GM18867 (cell line): ENCODE measurements at regions not wholly inside any gene's neighbourhood (a gene's known extent, or its start where the extent isn't known, plus 50 kb on each side); places are given as distances from the start of the nearest gene placed in this dataset.
"Not testable (repeated sequence)": the region's sequence is repeated elsewhere in the genome, so short reads cannot be mapped to it uniquely, and the experiment has no call there.

ENCODE experiments used
- ATAC-seq: cut with Tn5 transposase; IDR thresholded peaks from one replicate; pipeline ENCODE4 v1.9.1; 2021; ENCODE audit warnings: mild to moderate bottlenecking, moderate library complexity; ENCODE audit not compliant: unreplicated experiment

DNA sequence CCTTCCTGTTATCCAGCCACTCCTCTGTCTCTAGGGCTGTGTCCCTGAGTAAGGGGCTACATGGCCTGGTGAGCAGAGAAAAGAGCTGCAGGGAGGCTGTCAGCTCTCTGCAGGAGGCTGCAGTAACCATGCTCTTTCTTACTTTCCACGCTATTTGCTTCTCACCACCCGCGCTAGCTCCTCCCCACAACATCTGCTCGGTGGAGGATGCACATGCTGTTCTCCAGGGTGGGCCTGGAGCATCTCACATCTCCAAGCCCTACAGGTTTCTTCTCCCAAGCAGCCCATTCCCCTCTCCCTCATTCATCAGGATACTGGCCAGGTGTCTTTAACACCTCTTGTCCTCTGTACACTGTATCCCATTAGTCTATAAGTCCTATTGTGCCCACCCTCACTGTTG is 103.8 kb downstream of the IER5 start:
- ATAC-seq, result no peak

- no peak for ATAC-seq
These were observed 114.6 kb downstream of the IER5 start for GRCh38 chr1:181202986-181203555.

DNA sequence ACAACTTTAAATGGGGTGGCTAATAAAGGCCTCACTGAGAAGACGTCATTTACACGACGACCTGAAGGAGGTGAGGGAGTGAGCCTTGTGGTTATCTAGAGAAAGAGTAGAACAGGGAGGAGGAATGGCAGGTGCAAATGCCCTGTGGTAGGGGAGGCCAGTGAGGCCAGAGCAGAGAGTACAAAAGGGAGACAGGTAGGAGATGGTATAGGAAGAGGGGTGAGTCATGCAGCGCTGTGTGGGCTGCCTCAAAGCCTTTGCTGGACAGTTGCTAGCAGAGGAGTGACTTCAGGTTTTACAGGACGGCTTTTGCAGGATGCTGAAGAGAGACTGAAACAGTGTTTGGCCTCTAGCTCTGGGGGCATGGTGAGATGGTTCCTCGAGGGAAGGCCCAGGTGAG is 116.0 kb downstream of the IER5 start:
- ATAC-seq, result no peak

DNA sequence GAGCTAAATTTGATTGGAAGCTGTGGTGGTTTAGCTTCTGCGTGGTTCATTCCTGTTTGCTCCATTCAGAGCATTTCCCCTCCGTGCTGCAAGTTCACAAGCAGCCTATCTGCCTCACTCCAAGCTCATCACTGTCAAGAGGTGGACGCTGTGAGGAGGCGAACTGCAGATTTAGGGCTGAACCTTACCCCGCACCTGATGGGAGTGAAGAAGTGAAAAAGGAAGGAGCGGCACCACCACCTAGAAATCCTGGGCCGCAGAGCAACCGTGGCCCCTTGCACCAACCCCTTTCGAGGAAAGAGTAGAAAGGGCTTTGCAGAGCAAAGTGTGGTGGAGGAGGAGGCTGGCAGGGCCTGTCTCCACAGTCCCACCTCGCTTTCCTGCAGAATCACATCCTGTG is 117.4 kb downstream of the IER5 start:
- no peak for ATAC-seq

GRCh38 chr1:181206513-181206912 is 118.0 kb downstream of the IER5 start:
- no peak for ATAC-seq

DNA sequence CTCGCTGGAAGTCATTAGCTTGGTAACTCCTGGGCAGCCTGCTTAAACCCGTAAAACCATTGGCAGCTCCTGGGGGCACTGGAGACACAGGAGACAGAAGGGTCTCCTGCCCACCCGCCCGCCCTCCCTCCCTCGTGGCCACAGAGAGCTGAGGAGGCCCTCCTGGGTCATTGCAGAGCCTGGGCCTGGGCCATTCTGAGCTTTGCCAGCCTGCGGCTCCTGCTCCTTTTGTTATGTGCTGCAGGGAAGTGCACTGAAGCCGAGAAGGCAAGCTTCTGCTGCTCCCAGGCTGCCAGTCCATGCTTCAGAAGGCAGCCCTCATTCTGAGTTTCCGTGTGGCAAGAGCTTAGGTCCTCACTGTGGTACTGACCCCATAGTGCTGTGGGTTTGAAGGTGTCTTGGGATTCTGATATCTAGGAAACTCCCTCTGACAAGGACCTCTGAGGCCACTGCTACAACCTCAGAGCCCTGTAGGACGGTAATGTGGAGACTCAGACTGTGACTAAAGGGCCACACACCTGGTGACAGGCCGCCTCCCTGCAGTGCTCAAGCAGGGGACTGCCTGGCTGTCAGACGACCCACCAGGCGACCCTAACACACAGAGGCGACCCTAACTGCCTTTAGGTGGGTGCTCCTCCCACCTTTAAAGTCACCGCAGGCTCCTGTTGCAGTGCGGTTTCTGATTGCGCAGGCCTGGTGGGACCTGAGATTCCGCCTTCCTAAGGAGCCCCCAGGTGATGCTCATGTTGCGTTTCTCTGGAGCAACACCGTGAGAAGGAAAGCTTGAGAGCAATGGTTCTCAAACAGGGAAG is 118.7 kb downstream of the IER5 start:
- no peak for ATAC-seq

DNA sequence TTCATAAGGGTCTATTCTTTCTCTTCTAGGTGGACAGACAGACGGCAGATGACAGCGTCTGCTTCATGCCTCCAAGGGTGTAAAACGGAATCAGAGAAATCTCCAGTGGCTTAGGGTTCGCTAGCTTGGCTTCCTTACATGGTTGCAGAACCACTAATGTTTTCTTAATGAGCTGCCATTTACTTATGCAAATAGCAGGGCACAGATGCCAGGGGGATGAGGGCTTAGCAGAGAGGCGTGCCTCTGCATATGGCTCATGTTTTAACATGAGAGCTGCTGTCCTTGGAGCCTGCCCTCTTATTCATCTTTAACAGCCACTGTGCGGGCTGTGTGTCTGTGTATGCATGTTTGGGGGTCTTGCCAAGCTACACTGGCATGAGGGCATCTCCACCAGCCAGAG is 119.6 kb downstream of the IER5 start:
- ATAC-seq, result no peak

DNA sequence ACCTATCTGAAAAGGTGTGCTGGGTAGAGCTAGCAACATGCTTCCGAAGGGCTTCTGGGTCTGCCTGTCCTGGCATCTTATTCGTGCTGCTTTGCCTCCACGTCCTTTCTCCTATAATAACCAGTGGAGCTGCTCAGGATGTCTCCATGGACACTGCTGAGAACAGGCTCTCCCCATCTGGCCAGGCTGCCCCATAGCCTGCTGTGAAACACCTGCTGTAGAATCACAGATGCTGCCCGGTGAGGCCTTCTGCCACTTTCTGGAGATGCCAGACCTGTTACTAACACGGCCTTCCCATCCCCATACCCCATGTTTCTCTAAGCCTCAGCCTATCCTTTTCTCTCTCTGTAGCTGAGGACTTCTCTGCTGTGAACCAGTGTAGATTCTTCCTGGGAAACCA is 120.5 kb downstream of the IER5 start:
- ATAC-seq, result no peak

DNA sequence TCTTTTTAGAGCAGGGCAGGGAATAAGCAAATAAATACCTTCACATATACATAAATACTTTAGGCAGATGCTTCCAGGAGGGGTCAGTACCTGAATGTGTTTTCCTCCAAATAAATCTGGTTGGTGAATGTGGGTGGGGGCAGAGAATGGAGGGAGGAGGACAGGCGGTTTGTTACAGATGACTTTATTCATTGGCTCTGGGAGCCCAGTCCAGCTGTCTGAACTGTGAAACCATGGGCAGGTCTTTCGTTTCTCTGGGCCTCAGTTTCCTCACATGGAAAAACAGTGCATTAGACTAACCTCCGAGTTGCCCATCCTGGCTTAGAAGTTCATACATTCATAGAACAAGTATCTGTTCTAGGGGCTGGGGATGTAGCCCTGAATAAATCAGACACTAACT is 124.6 kb downstream of the IER5 start:
- no peak for ATAC-seq

DNA sequence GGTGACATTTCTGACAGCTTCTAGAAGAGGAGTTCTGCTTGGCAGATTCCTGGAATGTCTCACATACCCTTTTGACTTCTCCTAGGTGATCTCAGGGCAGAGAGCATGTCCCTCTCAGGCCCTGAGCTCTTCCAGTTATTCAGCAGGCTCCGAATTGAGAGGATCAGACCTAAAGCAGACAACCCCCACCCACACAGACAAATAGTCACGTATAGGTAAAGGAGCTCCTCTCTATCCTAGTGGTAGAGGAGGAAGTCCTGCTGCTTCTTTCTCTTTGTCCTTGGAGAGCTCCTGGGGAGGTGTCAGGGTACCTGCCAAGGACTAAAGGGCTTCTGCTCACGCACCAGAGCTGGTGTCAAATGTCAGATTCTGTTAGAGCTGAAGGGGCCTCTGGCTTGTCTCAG is 128.1 kb downstream of the IER5 start:
- no peak for ATAC-seq

DNA sequence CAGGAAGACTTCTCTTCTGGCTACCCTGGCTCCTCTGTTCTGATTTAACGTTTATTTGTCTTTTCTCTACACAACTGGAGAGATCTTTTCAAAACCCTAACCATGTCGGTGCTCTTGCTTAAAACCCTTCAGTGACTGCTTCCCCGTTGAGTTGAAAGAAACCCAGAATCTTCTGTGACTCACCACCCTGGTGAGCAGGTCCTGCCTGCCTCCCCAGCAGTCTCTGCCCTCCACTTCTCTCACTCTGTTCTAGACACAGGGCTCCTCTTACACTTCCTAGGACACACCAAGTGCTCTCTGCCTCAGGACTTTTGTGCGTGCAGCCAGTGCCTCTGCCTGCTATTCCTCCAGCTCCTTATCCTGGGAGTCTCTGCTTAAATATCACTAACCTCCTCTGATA is 131.4 kb downstream of the IER5 start:
- no peak for ATAC-seq

DNA sequence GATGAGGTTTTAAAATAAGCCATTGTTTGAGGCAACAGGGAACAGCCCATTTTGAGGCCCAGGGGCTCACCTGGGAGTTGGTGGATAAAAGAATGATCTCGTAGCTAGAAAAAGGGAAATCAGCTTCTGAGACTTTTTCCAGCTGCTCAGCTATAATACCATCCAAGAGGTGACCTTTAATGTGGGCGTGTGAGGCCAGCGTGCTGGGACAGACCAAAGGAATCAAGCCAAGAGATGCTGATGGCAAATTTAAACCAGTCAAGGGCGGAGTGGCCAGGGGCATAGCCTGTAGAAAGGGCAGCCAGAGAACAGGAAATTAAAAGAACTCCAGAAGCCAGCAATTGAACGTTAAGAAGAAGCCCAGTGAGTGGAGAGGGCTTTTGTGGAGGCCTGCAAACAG is 132.6 kb downstream of the IER5 start:
- ATAC-seq, result no peak

DNA sequence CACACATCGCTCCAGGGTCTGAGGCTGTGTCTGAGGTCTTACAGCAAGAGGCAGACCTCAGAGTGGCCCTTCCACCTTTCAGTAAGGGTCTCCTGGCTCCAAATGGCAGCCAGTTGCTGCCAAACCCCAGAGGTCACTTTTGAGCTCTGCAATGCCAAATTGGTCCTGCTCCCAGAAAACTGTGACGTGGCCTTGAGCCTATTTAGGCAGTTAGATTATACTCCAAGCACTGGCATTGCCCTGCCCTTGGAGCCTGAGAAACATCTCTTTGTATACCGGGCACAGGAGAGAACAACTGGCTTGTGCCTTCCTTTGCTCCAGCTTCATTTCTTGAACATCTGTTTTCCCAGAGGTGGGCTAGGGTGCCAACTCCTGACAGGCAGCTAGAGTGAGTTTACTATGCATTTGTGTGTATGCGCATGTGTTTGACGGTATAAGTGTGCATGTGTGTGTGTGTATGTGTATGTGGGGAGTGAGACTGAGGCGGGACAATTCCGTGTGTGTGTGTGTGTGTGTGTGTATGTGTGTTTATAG is 134.5 kb downstream of the IER5 start:
- no peak for ATAC-seq

DNA sequence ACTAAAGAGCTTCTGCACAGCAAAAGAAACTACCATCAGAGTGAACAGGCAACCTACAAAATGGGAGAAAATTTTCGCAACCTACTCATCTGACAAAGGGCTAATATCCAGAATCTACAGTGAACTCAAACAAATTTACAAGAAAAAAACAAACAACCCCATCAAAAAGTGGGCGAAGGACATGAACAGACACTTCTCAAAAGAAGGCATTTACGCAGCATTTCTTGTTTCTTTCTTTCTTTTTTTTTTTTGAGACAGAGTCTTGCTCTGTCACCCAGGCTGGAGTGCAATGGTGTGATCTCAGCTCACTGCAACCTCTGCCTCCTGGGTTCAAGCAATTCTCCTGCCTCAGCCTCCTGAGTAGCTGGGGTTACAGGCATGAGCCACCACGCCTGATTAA is 138.2 kb downstream of the IER5 start:
- ATAC-seq, result not testable (repeated sequence)

GRCh38 chr1:181239086-181239485 is 150.6 kb downstream of the IER5 start:
- ATAC-seq, result no peak

DNA sequence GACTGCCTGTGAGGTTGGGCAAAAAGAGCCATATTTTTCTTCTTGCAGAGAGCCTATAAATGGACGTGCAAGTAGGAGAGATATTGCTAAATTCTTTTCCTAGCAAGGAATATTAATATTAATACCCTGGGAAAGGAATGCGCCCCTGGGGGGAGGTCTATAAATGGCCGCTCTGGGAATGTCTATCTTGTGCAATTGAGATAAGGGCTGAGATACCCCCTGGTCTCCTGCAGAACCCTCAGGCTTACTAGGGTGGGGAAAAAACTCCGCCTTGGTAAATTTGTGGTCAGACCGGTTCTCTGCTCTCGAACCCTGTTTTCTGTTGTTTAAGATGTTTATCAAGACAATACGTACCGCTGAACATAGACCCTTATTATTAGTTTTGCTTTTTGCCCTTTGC is 157.8 kb downstream of the IER5 start:
- not testable (repeated sequence) for ATAC-seq

DNA sequence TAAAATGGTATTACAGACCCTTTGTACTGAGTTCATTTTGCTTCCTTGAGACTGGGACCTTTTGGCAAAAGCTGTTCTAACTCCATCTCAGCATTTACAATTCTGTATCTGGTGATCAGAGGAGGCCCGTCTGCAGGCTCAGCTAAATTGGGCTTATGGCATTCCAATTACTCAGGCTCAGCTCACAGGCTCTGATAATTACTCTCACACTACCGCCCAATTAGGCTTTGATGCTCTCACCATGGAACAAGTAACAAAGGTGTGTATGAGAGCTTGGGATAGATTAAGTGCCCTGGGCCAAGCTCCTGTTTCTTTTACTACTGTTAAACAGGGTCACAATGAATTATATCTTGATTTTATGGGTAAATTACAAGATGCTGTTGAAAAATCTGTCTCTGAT is 159.9 kb downstream of the IER5 start:
- not testable (repeated sequence) for ATAC-seq

GRCh38 chr1:181249186-181249585 is 160.7 kb downstream of the IER5 start:
- no peak for ATAC-seq

DNA sequence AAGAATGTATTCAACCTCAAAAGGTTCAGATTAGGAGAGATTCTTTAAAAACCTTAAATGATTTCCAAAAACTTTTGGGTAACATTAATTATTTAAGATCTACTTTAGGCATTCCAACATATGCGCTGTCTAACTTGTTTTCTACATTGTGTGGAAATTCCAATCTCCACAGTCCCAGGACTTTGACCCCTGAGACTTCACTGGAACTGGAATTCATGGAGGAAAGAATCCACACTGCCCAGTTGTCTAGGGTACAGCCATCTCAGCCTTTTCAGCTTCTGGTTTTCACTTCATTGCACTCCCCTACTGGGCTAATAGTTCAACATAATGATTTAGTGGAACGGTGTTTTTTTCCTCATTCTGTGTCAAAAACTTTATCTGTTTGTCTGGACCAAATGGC is 161.5 kb downstream of the IER5 start:
- no peak for ATAC-seq

GRCh38 chr1:181251001-181251712 is 162.7 kb downstream of the IER5 start:
- no peak for ATAC-seq

- no peak for ATAC-seq
These were observed 163.2 kb downstream of the IER5 start for GRCh38 chr1:181251713-181252075.

GRCh38 chr1:181253601-181254000 is 165.1 kb downstream of the IER5 start:
- ATAC-seq, result not testable (repeated sequence)
